Esophagus mucosa (tissue), 1 donor: ENCODE measurements at regions not wholly inside any gene's neighbourhood (a gene's known extent, or its start where the extent isn't known, plus 50 kb on each side); places are given as distances from the start of the nearest gene placed in this dataset.
"Not testable (repeated sequence)": the region's sequence is repeated elsewhere in the genome, so short reads cannot be mapped to it uniquely, and the experiment has no call there.

ENCODE experiments used
- ATAC-seq: fragments of 200-7000 bp; cut with Tn5 transposase; one replicate; pipeline ENCODE4 v1.9.1; 2020
- donor health status: DM: yes; HTN: yes; CAD: no.

DNA sequence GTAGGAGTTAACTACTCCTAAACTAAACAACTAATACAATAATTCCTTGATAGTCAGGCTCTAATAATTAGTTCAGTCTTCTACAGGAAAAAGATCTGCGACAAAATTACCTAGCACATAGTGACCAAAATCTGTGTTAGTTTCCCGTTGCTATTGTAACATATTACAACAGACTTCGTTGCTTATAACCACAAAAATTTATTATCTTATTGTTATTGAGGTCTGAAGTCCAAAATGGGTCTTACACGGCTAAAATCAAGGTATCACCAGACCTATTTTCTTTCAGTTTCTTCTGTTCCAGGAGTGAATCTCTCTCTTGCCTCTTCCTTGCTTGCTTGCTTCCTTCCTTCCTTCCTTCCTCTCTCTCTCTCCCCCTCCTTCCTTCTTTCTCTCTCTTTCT lies 993.6 kb upstream of the SPRY2 start:
- ATAC-seq = no peak

DNA sequence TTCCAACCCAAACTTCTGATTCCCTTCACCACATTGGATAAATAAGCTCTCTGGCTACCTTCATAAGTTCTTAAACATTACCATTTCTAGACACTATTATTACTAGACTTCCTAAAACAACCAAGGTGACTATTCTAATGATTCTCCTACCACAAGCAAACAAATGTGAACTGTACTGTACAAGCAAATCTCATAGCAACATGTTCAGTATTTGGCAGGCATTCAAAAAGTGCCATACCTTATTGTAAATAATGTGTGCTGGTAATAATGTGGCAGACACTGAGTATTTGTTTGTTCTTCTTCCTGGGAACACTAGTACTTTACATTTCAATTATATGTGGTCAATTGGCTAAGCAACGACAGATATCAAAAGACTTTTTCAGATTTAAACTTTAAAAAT lies 986.0 kb upstream of the SPRY2 start:
- ATAC-seq = no peak

DNA sequence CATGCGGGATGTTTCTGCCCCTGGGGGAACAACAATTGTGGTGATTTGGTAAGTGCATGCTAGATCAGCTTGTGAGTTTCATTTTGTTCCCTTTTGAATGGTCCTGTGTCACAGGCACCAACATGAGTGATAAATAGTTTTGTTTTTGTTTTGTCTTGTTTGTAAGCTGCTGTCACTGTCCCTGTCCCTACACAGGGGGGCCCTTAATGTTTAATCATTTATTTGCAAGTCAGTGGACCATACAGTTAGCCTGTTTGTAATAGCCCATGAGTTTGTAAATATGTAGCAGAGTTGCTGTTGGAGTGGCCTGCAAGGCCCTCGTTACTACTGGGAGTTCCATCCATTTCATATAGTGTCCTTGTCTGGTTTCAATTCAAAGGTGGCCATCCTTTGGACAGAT lies 979.6 kb upstream of the SPRY2 start:
- no peak for ATAC-seq

DNA sequence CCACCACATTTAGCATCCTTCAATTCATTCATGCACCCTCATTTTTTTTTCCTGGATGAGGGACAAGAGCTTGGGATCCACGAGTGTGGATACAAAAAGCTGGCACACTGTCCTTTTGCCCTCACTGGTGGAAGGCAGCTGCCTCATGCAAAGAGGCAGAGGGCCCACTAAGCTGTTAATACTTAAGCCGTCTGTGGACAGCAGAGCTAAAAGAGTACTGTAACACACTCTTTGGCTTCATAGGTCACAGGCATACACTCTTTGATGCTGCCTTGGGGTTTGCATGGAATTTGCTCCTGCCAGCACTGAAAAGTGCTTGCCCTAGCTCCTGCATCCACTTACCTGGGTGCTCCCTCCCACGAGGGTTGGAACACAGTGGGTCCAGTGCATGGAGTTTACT lies 978.4 kb upstream of the SPRY2 start:
- ATAC-seq = no peak

DNA sequence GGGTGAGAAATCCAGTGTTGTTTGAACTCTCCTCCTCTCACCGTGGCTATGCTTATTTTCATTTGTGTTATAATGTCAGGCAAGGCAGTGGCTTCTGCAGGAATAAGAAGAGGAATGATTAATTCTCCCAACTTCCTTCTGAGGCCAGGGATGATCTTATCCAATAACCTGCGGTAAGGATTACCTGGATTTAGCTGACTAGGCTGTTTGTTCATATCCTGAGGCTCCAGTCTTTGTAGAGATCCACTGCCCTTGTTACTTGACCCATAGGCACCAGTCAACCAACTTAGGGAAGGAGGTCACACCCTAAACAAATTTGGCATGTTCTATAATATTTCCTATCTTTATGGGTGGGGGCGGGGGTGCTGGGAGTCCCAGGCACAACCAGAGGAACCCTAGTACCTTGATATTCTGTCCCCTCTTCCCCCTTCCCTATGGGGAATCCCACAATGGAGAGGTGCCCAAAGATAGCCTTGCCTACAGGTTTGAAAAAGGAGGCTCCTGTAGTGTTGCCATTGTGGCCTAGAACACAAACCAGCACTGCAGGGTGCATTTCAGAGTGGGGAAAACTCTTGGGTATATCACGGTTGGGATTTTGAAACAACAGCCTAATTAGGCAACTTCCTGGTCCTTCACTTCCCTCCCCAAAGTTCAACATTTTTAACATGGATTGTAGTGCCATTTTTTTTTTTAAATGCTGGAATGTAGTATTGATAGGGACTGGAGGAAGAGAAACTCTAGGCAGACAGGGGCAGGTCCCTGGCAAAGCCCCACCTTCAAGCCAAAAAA lies 977.5 kb upstream of the SPRY2 start:
- ATAC-seq = no peak

DNA sequence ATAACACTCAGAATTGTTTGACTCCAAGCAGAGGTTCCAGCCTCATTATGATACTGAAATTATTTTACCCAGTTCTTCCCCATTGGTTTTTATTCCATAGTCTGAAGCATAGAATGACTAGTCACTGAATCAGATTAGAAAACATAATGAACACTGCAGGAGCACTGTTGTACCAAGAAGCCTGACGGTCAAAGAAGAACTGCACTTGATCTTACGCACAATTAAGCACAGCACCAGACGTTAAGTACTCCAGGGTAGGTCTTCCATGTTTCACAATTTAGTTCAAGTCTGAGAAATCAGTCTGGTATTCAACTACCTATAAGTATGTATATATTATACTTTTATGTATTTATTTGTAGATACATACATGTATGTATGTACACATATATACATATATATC lies 973.5 kb upstream of the SPRY2 start:
- no peak for ATAC-seq

DNA sequence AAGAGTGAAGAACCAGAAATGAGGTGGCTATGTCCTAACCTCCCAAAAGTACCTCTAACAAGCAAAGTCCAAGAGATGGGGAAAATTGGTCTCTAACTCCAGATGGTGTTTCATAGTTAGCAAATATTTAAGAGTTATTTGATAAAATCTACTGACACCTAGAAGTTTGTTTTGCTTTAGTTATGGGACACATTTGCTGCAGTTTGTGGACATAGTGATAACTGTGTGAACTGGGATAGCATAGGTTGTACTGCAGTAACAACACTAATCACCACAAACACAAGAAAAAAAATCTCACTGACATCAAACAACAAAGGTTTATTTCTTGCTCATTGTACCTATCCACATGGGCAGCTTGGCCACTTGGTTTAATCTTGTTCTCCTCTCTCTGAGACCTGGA lies 965.0 kb upstream of the SPRY2 start:
- no peak for ATAC-seq

DNA sequence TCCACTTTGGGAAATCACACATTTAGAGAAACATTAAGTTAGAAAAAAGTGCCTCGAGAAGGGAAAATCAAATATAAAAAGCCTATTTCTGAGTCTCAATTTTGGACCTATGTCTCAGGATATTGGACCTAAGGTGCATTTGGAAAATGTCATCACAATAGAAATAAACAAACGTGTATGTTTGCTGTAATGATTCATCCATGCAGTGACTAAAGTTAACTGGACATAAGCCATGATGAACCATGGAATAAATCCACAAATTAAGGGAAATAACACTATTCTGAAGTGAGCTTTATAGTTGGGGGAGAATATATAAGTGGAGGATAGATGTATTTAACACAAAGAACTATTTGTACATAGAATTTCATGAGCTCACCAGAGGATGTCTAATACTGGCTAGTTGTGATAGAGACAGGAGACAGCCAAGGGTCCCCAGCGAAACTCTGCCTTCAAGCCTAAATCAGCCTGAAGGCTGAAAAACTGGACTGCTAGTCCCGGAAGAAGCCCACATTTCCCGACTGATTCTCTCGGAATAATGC lies 963.3 kb upstream of the SPRY2 start:
- no peak for ATAC-seq

DNA sequence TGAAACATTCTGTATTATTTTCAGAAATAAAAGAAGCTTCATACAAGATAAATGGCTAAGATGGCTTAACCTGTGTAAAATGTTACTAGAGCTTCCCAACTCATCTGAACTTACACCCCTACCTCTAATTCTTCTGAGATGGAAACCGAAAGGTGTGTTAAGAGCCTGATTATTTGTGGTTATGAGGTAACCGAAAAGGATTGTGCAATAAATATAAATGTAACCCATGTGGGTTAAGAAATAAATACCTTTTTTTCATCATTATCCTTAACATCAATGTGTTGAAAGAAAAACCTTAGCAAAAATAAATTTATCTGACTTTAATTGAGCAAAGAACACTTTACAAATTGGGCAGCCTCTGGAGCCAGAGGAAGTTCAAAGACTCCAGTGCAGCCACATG lies 961.8 kb upstream of the SPRY2 start:
- no peak for ATAC-seq

DNA sequence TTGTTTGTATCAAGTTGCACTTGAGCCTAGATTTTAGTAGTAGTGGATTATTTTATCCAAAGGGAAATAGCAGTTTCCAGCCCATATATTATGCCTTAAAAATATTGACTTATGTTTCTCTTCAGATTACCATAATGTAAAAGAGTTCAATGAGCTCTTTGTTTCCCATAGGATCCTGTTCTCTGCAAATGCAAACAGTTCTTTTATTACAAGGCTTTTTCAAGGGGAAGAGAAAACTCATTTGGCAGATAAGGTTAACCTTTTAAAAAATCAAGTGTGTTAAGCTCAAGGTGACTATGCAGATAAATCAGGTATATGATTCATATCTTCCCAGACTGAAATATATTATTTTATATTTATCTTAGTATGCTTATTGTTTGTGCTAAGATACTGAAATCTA lies 961.2 kb upstream of the SPRY2 start:
- no peak for ATAC-seq

DNA sequence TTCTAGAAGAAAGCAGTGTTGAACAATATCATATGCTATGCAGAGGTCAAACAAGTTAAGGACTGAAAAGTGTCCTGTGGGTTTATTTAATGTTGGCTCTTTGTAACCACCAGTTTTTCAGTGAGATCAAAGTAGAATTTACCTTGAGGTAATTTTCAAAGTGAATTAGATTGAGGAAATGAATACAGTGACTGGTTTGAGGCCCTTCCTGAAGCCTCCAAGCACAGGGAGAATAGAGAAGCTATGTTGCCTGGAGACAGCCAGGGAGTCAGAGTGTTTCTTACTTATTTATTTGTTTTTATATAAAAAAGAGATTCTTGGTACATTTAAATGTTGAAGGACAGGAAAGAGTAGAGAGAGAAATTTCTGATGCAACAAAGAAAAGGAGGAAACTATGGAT lies 954.3 kb upstream of the SPRY2 start:
- no peak for ATAC-seq

DNA sequence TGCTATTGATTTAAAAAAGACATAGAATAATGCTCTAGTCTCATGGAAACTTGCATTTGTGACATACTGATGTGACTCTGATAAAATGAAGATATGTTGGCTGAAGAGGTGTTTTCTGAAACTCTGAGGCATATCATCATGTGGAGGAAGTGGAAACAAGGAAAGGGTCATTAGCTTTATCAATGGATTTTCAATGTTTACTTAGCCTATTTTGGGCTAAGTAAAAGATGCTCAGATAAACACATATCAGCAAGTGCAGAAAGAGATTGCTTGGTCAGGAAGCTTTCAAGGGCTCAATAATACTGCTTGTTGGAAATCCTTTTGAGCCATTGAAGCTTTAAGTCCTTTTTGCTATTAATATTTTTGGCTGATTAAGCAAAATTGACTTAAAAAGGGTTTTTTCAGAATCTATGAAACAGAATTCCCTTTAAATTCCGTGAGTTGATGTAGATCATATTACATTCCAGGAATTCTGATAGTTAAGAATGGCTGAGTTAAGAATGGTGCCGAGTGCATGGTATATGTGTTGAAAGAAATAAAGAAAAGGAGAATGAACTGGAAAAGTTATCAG lies 952.8 kb upstream of the SPRY2 start:
- no peak for ATAC-seq

DNA sequence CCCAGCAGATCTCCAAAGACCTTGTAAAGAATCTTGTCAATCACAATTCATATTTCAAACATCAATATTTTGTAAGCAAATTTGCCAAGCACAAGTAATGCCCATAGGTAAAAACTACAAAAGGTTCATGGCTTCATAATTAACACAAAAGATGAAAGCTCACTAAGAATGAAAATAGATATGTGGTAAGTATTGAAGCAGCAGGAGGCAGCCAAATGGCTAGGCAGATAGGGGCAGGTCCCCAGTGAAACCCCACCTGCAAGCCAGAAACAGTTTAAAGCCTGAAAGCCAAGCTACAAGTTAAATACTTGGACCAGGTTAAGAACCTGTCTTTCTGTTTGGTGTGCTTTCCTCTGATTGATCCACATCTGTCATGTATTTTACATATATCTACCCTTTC lies 942.6 kb upstream of the SPRY2 start:
- ATAC-seq = no peak

DNA sequence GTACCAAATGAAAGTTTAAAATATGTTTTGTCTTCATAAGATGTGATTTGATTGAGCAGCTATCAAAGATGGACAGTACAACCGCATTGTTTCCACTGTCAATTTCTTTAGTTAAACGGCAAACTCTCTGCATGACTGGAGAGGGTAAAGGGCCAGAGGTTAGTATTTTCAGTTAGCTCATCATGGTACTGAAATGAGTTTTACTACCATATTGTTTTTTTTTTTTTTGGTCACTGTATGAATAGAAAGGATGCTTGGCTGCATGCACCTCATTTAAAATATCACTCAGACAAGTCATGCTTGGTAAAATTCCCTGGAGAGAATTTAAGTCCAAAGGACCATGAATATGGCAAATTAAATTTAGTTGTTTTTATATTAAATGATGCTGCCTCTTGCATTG lies 942.1 kb upstream of the SPRY2 start:
- ATAC-seq = no peak

DNA sequence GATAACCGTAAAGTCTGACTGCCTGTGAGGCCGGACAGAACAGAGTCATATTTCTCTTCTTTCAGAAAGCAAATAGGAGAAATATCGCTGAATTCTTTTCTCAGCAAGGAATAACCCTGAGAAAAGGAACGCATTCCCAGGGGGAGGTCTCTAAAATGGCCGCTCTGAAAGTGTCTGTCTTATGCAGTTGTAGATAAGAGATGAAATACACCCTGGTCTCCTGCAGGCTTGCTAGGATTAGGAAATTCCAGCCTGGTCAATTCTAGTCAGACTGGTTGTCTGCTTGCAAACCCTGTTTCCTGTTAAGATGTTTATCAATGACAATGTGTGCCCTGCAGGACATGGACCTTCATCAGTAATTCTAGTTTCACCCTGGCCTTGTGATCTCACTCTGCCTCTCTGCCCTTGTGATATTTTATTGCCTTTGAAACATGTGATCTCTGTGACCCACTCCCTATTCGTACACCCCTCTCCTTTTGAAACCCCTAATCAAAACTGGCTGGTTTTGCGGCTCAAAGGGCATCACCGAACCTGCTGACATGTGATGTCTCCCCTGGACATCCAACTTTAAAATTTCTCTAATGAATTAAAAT lies 934.8 kb upstream of the SPRY2 start:
- ATAC-seq = no peak

DNA sequence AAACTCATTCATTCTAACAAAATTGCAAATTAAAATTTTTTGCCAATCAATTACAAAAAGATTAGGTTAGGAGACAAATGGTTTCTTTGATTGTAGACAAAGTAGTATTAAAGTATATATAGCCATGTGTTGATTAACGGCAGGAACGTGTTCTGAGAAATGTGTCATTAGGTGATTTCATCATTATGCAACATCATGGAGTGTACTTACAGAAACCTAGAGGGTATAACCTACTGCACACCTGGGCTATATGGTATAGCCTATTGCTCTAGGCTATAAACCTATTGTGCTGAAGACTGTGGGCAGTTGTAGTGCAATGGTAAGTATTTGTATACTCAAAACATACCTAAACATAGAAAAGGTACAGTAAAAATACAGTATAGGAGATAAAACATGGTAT lies 906.8 kb upstream of the SPRY2 start:
- no peak for ATAC-seq

DNA sequence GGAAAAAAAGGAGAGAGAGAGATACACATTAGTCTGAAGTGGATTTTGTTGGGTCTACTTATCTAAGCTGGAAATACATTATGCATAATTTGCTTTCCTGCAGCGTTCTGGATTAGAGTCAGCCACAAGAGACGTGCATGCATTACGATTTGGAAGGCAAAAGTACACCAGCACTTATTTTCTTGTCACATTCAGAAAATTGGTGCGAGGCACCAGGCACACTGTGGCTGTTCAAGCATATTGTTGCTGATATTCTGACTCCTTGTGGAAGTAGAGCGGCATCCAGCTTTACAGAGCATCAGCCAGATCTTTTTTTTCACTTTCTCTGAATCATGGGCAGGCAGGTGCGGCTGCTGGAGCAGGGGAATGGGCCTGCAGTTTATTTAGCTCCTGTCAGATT lies 905.6 kb upstream of the SPRY2 start:
- ATAC-seq = no peak

DNA sequence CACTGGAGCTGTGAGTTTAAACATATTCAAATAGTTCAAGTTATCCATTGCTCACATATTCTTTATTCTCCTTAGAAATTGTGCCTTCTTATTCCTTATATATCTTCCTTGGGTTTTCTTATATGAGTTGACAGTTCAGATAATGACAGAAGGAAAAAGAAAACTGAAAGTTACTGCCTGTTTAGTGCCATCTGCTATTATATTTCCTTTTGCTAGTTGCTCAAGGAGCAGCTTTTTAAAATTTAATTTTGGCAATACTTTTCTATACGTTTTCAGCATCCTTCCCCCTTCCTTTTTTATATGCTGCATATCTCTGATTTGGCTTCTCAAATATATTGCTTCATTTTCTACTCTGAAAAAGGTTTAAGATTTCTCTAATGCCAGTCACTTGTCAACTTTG lies 903.1 kb upstream of the SPRY2 start:
- no peak for ATAC-seq

DNA sequence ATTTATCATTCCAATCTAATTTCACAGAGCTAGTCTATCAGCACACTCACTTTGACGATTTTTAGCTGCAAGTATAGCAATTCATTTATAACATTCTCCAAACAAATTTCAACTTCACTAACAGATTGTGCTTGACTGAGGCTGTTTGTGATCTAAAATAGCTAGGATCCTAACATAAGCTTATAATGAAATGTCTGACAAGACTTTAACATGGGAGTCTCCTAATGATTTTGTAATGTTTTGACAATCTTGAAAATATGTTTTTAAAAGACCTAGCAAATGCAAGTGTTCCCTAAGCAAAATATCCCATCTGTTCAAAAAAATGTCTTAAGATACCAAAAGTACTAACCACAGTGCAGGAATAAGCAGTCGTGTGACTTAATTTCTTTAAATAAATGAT lies 889.5 kb upstream of the SPRY2 start:
- ATAC-seq = no peak

DNA sequence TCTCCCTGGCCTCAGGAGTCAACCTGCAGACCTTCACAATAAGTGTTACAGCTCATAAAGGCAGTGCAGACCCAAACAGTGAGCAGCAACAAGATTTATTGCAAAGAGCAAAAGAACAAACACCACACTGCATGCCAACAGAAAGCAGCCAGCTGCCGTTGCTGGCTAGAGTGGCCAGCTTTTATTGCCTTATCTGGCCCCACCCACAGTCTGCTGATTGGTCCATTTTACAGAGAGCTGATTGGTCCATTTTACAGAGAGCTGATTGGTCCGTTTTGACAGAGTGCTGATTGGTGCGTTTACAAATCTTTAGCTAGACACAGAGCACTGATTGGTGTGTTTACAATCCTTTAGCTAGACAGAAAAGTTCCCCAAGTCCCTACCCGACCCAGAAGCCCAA lies 885.9 kb upstream of the SPRY2 start:
- not testable (repeated sequence) for ATAC-seq

DNA sequence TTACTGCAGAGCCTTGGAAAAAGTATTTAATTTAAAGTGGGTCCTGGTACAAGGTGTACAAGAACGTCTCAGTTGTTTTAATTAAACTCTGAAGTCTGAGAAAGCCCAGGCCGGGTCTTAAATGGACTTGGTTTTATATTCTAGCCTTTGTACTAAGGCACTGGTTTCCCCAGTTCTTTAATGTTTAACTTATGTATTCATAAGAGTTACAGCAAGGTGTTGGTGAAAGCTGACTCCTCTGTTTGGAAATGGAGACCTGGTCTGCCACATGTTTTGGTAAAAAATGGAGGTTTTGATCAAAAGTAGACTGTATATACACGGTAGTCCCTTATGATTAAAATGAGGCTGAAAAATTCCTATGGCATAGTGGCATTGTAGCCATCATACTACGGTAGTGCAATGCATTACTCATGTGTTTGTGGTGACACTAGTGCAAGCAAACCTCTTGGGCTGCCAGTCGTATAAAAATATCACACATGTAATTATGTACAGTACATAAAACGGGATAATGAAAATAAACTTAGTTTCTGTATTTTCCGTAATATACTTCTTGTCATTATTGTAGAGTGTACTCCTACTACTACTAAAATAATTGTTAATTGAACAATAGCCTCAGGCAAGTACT lies 883.4 kb upstream of the SPRY2 start:
- no peak for ATAC-seq

DNA sequence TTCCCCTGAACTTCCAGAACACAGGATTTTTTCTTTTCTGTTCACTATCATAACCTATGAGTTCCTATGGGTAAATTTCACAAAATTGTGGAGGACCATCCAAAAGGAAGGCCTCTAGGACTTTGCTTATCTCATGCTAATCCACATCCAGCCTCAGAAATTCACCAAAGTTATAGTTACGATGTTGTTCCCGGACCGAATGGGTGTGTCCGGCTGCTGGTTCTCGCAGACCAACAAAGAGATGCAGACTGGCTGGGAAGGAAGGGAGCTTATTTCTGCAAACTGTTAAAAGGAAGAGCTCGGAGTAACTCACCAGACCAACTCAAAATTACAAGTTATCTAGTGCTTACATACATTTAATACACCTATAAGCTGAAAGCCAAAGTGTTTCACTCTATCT lies 882.9 kb upstream of the SPRY2 start:
- no peak for ATAC-seq

DNA sequence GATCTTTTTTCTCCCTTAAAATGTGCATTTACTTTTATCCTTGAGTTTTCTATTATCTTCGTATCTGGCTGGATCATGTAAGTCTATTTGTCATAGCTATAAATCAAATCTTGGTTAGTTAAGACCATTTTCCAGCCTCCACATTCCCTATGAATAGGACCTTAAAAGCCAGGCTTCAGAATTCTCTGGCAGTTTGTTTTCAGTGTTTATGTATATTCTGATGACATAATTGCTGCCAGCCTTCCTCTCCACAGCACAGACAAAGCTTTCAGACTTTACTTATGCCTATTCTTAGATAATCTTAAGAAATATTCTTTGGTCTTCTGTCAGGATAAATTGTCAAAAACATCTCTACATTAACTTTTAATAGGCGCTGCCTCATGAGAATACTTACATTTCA lies 870.8 kb upstream of the SPRY2 start:
- no peak for ATAC-seq

DNA sequence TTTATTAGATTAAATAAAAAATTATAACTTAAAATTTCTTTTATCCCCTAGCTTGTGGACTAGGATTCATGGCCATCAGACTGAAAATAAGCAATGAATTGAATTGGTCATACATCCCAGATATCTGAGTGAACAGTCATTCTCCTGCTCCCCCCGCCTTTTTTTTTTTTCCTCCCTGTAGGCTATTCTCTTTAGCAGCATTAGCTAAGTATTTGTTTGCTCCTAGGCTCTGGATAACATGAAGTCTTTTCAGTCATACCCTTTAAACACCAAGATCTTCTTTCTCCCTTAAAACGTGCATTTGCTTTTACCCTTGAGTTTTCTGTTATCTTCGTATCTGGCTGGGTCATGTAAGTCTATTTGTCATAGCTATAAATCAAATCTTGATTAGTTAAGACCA lies 866.7 kb upstream of the SPRY2 start:
- no peak for ATAC-seq
